Neural progenitor cell (in vitro differentiated cells): ENCODE measurements at regions not wholly inside any gene's neighbourhood (a gene's known extent, or its start where the extent isn't known, plus 50 kb on each side); places are given as distances from the start of the nearest gene placed in this dataset.

Experiments used
- DNase-seq: peaks from one replicate; pipeline ENCODE4 v3.0.0-alpha.2; 2016; ENCODE audit warnings: low spot score
- H2AFZ ChIP-seq: fragments of 200-600 bp; sonication (generic); replicated peaks from 2 replicates; pipeline ENCODE4 v1.6.1; 2016; ENCODE audit warnings: antibody characterized with exemption
- H3F3A ChIP-seq: fragments of 200-600 bp; sonication (generic); 2 replicates; pipeline ENCODE4 v1.6.1; 2016; ENCODE audit warnings: antibody characterized with exemption, low read depth
- H3K27ac ChIP-seq: fragments of 200-600 bp; sonication (generic); 2 replicates; pipeline ENCODE4 v1.5.1; 2016; ENCODE audit warnings: mild to moderate bottlenecking
- H3K27me3 ChIP-seq: fragments of 200-600 bp; sonication (generic); 2 replicates; pipeline ENCODE4 v1.6.1; 2016; ENCODE audit warnings: mild to moderate bottlenecking, moderate library complexity
- H3K36me3 ChIP-seq: fragments of 200-600 bp; sonication (generic); 2 replicates; pipeline ENCODE4 v1.5.1; 2016
- H3K4me1 ChIP-seq: fragments of 200-600 bp; sonication (generic); 2 replicates; pipeline ENCODE4 v1.6.1; 2016; ENCODE audit warnings: mixed run types
- H3K4me2 ChIP-seq: fragments of 200-600 bp; sonication (generic); 2 replicates; pipeline ENCODE4 v1.6.1; 2016
- H3K4me3 ChIP-seq: fragments of 200-600 bp; sonication (generic); 2 replicates; pipeline ENCODE4 v1.5.1; 2016
- H3K79me2 ChIP-seq: fragments of 200-600 bp; sonication (generic); 2 replicates; pipeline ENCODE4 v1.6.1; 2016; ENCODE audit warnings: low read depth
- H3K9ac ChIP-seq: fragments of 200-600 bp; sonication (generic); 2 replicates; pipeline ENCODE4 v1.6.1; 2016
- H3K9me3 ChIP-seq: fragments of 200-600 bp; sonication (generic); 2 replicates; pipeline ENCODE4 v1.5.1; 2016; ENCODE audit warnings: low read depth
- H4K20me1 ChIP-seq: fragments of 200-600 bp; sonication (generic); 2 replicates; pipeline ENCODE4 v1.6.1; 2016; ENCODE audit warnings: low read depth
- H3K27ac Mint-ChIP-seq: 3 replicates; pipeline ENCODE4 v1.8.0; 2021; ENCODE audit warnings: mixed read lengths
- H3K27me3 Mint-ChIP-seq: 2 replicates; pipeline ENCODE4 v1.8.0; 2022; ENCODE audit warnings: low read depth, mild to moderate bottlenecking, inconsistent platforms, moderate library complexity, mixed read lengths; ENCODE audit not compliant: insufficient read depth
- H3K36me3 Mint-ChIP-seq: 3 replicates; pipeline ENCODE4 v1.8.0; 2021; ENCODE audit warnings: mixed read lengths
- H3K4me1 Mint-ChIP-seq: 3 replicates; pipeline ENCODE4 v1.8.0; 2021; ENCODE audit warnings: mixed read lengths
- H3K4me3 Mint-ChIP-seq: 3 replicates; pipeline ENCODE4 v1.8.0; 2021; ENCODE audit warnings: mild to moderate bottlenecking, moderate library complexity, mixed read lengths
- H3K9me3 Mint-ChIP-seq: 3 replicates; pipeline ENCODE4 v1.8.0; 2020; ENCODE audit warnings: mixed read lengths
- EZH2 ChIP-seq: fragments of 200-600 bp; sonication (generic); IDR thresholded peaks from 2 replicates; pipeline ENCODE4 v1.6.1; 2017; ENCODE audit warnings: antibody characterized with exemption, mild to moderate bottlenecking, moderate library complexity
- EZH2phosphoT487 ChIP-seq: fragments of 200-600 bp; sonication (generic); IDR thresholded peaks from 2 replicates; pipeline ENCODE4 v1.6.1; 2017; ENCODE audit warnings: antibody characterized with exemption
- TF ChIP-seq, protein P1 (sequence below): fragments of 200-600 bp; sonication (generic); IDR thresholded peaks from 2 replicates; pipeline ENCODE4 v1.5.1; 2017; ENCODE audit warnings: antibody characterized with exemption, mild to moderate bottlenecking

DNA sequence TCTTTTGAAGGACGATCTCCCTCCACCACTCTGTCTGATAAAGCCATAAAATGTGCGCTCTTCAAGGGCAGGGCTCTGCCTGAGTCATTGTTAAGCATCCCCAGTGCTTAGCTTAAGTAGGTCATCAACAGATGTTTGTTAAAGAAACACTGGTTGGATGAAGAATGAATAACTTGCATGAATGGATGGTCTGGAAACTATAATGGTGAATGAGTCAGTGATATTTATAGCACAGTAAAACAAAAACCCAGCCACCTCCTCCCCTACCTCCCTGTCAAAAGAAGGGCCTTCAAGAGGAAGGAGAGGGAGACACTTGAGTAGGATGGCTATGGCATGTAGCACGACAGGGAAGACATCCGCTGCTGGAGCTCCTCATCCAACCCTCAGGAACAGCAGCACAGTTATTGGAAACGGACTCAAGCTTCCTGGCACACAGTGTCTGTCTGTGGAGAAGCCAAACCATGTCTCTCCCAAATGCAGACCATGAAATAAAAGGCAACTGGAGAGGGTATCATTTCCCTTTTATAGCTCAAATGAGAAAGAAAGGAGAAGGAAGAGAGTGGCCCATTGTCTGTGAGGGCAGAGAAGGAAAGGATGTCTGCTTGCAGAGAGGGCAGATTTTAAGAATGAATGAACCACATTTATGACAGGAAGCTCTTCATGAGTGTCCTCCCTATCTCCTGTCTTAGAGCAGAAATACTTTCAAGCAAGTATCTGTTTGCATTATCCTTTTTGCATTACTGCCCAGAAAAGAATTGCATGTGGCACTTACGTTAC, 183.5 kb upstream of the UBL3 start:
- H2AFZ ChIP-seq: no peak overlapping the region
- Mint-ChIP-seq H3K9me3 (no peaks in the 10 kb centered on the region), H3K27me3 (peaks cover 16% of the 10 kb centered on the region), H3K36me3 (no peaks in the 10 kb centered on the region), H3K4me1 (peaks cover 21% of the 10 kb centered on the region), H3K27ac (no peak overlapping the region), H3K4me3 (no peak overlapping the region)
- no peak overlapping the region for H3K27ac ChIP-seq
- H3K4me3 ChIP-seq: no peak overlapping the region
- TF ChIP-seq, protein P1, sequence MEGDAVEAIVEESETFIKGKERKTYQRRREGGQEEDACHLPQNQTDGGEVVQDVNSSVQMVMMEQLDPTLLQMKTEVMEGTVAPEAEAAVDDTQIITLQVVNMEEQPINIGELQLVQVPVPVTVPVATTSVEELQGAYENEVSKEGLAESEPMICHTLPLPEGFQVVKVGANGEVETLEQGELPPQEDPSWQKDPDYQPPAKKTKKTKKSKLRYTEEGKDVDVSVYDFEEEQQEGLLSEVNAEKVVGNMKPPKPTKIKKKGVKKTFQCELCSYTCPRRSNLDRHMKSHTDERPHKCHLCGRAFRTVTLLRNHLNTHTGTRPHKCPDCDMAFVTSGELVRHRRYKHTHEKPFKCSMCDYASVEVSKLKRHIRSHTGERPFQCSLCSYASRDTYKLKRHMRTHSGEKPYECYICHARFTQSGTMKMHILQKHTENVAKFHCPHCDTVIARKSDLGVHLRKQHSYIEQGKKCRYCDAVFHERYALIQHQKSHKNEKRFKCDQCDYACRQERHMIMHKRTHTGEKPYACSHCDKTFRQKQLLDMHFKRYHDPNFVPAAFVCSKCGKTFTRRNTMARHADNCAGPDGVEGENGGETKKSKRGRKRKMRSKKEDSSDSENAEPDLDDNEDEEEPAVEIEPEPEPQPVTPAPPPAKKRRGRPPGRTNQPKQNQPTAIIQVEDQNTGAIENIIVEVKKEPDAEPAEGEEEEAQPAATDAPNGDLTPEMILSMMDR: no peak
- TF ChIP-seq EZH2phosphoT487 (no peak), EZH2 (no peak)
- no peak overlapping the region for H3K4me2 ChIP-seq
- H3K9ac ChIP-seq: no peak overlapping the region
- H3F3A ChIP-seq: no peaks in the 10 kb centered on the region
- no peaks in the 10 kb centered on the region for H3K27me3 ChIP-seq
- no peaks in the 10 kb centered on the region for H3K9me3 ChIP-seq
- no peaks in the 10 kb centered on the region for H3K36me3 ChIP-seq
- DNase-seq: no peak
- H3K4me1 ChIP-seq: peaks cover 7% of the 10 kb centered on the region
- H3K79me2 ChIP-seq: no peaks in the 10 kb centered on the region
- no peaks in the 10 kb centered on the region for H4K20me1 ChIP-seq

DNA sequence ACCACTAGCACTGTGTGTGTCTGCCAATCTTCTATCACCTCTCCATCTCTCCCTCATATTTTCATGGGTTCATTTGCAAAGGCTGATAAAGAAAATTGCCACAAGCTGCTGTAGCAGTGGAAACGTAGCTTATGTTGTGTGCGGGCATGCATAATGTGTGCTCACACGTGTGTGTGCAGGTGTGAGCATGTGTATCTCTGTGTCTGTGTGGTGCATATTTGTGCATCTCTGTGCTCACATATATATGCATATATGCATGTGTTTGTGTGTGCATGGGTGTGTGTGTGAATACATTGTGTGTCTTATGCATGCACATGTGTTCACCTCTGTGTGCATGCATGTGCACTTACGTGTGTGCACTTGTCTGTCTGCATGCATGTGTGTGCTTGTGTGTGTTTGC, 181.8 kb upstream of the UBL3 start:
- Histone ChIP-seq H2AFZ (no peak overlapping the region), H3K79me2 (no peaks in the 10 kb centered on the region), H3K4me1 (no peaks in the 10 kb centered on the region), H3K27ac (no peak overlapping the region), H3K4me3 (no peak overlapping the region), H3K4me2 (no peak overlapping the region), H3K27me3 (no peaks in the 10 kb centered on the region), H4K20me1 (no peaks in the 10 kb centered on the region), H3K9me3 (no peaks in the 10 kb centered on the region), H3K9ac (no peak overlapping the region), H3F3A (no peaks in the 10 kb centered on the region), H3K36me3 (no peaks in the 10 kb centered on the region)
- Mint-ChIP-seq H3K4me1 (peaks cover 9% of the 10 kb centered on the region), H3K27ac (no peak overlapping the region), H3K36me3 (no peaks in the 10 kb centered on the region), H3K27me3 (peaks cover 15% of the 10 kb centered on the region), H3K4me3 (no peak overlapping the region), H3K9me3 (no peaks in the 10 kb centered on the region)
- DNase-seq: no peak
- TF ChIP-seq, protein P1: no peak
- no peak for TF ChIP-seq EZH2phosphoT487
- no peak for TF ChIP-seq EZH2

DNA sequence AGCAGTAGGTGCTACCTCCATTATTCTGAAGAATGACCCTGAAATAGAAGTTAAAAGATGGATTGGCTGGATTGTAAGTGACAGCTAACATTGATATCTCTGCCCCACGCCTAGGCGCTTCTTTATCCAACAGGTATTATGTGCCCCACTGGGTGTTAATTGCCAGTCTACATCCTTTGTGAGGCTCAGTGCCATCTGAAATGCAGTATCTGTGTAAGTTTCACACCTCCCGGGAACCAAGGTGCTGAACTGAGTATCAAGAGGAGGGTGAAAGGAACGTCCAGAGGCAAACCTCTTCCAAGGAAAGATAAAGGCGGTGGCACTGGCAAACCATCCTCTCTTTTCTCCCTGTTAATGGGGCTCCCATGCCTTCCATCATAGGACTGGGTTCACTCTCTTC, 181.1 kb upstream of the UBL3 start:
- Histone ChIP-seq H2AFZ (no peak overlapping the region), H3K9ac (no peak overlapping the region), H3F3A (no peaks in the 10 kb centered on the region), H4K20me1 (no peaks in the 10 kb centered on the region), H3K27ac (no peak overlapping the region), H3K4me1 (no peaks in the 10 kb centered on the region), H3K79me2 (no peaks in the 10 kb centered on the region), H3K9me3 (no peaks in the 10 kb centered on the region), H3K36me3 (no peaks in the 10 kb centered on the region), H3K4me3 (no peak overlapping the region), H3K4me2 (no peak overlapping the region), H3K27me3 (no peaks in the 10 kb centered on the region)
- H3K4me1 Mint-ChIP-seq: peaks cover 8% of the 10 kb centered on the region
- no peak overlapping the region for H3K27ac Mint-ChIP-seq
- H3K9me3 Mint-ChIP-seq: no peaks in the 10 kb centered on the region
- H3K27me3 Mint-ChIP-seq: peaks cover 15% of the 10 kb centered on the region
- no peaks in the 10 kb centered on the region for H3K36me3 Mint-ChIP-seq
- no peak overlapping the region for H3K4me3 Mint-ChIP-seq
- no peak for TF ChIP-seq EZH2
- TF ChIP-seq, protein P1: no peak
- TF ChIP-seq EZH2phosphoT487: no peak
- no peak for DNase-seq
